ENCODE measurements at regions not wholly inside any gene's neighbourhood (a gene's known extent, or its start where the extent isn't known, plus 50 kb on each side); places are given as distances from the start of the nearest gene placed in this dataset.
"Not testable (repeated sequence)": the region's sequence is repeated elsewhere in the genome, so short reads cannot be mapped to it uniquely, and the experiment has no call there.

DNA sequence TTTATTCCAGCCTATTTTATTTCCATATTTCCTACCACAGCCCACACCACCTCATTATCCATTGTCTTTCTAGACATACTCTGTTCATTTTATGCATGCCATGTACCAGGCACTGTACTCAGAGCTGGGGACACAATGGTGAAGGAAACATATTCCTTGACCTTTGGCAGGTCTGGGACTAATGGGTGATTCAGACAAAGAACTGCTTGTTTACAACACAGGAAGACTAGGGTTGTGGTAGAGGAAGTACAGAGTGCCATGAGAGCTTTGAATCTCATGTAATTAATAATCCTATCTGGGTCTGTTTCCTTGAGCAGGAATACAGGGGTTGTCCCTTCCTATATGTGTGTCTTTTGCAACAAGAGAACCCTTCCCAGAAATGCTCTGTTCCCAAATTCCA is 75.1 kb upstream of the NUDT10 start:
- Histone ChIP-seq H3K4me3 (no peak overlapping the region), H3K36me3 (no peaks in the 10 kb centered on the region), H3K4me1 (no peaks in the 10 kb centered on the region), H3K27ac (no peak overlapping the region), H3K27me3 (no peaks in the 10 kb centered on the region), H3K9me3 (no peaks in the 10 kb centered on the region)
- TF ChIP-seq, protein P1, sequence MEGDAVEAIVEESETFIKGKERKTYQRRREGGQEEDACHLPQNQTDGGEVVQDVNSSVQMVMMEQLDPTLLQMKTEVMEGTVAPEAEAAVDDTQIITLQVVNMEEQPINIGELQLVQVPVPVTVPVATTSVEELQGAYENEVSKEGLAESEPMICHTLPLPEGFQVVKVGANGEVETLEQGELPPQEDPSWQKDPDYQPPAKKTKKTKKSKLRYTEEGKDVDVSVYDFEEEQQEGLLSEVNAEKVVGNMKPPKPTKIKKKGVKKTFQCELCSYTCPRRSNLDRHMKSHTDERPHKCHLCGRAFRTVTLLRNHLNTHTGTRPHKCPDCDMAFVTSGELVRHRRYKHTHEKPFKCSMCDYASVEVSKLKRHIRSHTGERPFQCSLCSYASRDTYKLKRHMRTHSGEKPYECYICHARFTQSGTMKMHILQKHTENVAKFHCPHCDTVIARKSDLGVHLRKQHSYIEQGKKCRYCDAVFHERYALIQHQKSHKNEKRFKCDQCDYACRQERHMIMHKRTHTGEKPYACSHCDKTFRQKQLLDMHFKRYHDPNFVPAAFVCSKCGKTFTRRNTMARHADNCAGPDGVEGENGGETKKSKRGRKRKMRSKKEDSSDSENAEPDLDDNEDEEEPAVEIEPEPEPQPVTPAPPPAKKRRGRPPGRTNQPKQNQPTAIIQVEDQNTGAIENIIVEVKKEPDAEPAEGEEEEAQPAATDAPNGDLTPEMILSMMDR (IDR thresholded peaks at IDR 0.05), result no peak
- DNase-seq, result no peak
- intact Hi-C loops (cut with DNase I), result no loop called here
- ATAC-seq, result no peak

DNA sequence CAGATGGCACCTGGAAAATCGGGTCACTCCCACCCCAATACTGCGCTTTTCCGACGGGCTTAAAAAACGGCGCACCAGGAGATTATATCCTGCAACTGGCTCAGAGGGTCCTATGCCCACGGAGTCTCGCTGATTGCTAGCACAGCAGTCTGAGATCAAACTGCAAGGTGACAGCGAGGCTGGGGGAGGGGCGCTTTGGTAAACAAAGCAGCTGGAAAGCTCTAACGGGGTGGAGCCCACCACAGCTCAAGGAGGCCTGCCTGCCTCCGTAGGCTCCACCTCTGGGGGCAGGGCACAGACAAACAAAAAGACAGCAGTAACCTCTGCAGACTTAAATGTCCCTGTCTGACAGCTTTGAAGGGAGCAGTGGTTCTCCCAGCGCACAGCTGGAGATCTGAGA is 70.4 kb upstream of the NUDT10 start:
- H3K27ac ChIP-seq; H3K36me3 ChIP-seq; H3K9me3 ChIP-seq; intact Hi-C loops (cut with DNase I); ATAC-seq; H3K4me1 ChIP-seq; H3K4me3 ChIP-seq; H3K27me3 ChIP-seq: not testable (repeated sequence)
- DNase-seq, result peak in 1 of 4 donors; percentile 12

DNA sequence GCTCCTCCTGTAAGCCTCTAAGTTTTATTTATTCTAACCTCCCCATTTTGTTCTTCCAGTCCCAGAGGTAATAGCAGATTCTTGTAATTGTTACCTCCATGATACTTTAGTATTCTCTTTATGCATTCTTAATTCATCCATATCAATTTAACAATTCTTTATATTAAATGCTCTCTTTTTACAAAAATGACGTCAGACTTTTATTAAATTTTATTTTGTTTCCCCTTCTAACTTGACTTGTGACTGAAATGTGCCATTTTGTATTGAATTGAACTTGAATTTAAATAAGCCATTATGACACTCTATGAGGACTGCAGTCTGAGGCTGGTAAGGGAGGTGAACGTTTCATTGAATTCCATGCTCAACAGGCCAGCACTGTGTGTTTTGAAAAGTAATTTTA is 60.0 kb upstream of the NUDT10 start:
- Histone ChIP-seq H3K4me1 (no peaks in the 10 kb centered on the region), H3K9me3 (no peaks in the 10 kb centered on the region), H3K36me3 (no peaks in the 10 kb centered on the region), H3K4me3 (no peak overlapping the region), H3K27me3 (no peaks in the 10 kb centered on the region), H3K27ac (no peak overlapping the region)
- no peak for DNase-seq
- TF ChIP-seq, protein P1 (IDR thresholded peaks at IDR 0.05), result no peak
- no peak for ATAC-seq
- intact Hi-C loops (cut with DNase I), result no loop called here

DNA sequence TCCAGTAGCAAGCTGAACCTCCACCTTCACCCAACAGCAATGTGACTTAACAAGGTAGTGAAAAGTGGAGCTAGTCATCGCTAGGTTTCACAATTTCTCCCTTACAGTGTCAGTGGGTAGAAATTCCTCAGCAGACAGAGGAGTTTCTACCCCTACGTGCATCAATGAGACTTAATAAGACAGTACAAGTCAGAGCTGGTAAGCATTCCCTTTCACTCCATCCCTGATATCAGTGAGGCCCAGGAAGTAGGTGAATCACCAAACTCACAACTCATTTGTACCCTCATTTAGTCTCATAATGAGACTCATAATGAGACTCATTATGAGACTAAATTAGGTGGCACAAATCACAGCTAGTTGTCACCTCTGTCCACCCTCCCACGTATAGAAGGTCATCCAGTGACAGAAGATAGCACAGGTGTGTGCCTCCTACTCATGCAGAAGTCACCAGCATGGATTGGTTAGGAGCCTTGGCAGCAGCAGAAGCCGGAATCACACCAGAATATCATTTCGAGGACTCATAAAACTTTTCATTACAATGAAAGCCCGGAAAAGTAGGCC is 50.8 kb upstream of the NUDT10 start:
- H3K9me3 ChIP-seq, result no peaks in the 10 kb centered on the region
- intact Hi-C loops (cut with DNase I), result no loop called here
- H3K36me3 ChIP-seq, result no peaks in the 10 kb centered on the region
- TF ChIP-seq, protein P1 (IDR thresholded peaks at IDR 0.05), result no peak
- no peak overlapping the region for H3K4me3 ChIP-seq
- DNase-seq (no peak), ATAC-seq (no peak)
- no peaks in the 10 kb centered on the region for H3K27me3 ChIP-seq
- H3K27ac ChIP-seq, result no peak overlapping the region
- H3K4me1 ChIP-seq, result no peaks in the 10 kb centered on the region
